ENCODE measurements at regions not wholly inside any gene's neighbourhood (a gene's known extent, or its start where the extent isn't known, plus 50 kb on each side); places are given as distances from the start of the nearest gene placed in this dataset.

DNA sequence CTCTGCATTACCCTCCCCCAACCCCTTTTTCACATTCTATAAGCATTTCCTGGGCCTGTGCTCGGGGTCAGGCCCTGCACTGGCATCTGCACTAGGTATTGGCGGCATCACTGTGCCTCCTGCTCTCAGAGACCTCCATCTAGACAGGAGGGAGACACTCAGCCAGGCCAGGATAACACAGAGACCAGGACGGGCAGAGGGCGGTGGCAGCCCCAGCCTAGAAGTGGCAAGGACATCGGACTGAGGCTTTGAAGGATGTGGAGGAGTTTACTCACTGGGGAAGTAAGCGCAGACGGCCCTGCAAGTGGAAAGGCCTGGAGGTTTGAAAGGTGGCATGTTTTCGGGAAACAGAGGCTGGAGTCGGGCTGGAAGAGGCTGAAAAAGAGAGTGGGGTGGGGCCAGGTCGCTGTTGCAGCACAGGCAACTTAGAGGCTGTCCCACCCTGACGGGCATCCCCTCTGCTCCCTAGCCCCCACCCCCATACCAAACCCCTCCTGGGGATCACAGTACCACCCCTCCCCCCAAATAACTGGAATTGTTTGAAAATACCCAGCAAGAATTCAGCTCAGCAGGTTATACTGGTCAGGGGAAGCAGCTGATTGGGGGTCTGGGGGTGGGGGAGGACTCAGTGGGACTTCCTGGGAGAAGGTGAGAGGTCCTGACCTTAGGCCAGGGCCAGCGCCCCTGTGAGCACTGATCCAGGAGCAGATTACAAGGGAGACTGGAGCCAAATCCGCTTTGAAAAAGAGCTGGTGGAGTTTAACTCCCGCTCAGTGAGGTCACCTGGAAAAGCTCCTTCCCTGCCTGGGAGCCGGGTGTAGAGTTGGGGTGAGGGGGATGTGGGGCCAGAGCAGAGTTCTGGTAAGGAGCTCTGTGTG is 121.8 kb upstream of the WNT4 start:
- TF ChIP-seq CREB1 (IDR thresholded peaks at IDR 0.05; ENCODE audit: low read depth) (no peak), TAF1 (IDR thresholded peaks at IDR 0.05; ENCODE audit: low read depth) (no peak), EGR1 (IDR thresholded peaks at IDR 0.05) (no peak), FOXM1 (IDR thresholded peaks at IDR 0.05; ENCODE audit: borderline replicate concordance, low read depth) (no peak), EP300 (IDR thresholded peaks at IDR 0.05; ENCODE audit: borderline replicate concordance) (no peak), RAD21 (IDR thresholded peaks at IDR 0.05; ENCODE audit: low read depth) (no peak), NFIC (IDR thresholded peaks at IDR 0.05) (no peak), YY1 (IDR thresholded peaks at IDR 0.05; ENCODE audit: low read depth) (no peak), TEAD4 (IDR thresholded peaks at IDR 0.05) (no peak), CEBPB (IDR thresholded peaks at IDR 0.05) (no peak), ZBTB7A (IDR thresholded peaks at IDR 0.05; ENCODE audit: low read depth) (no peak), TCF12 (IDR thresholded peaks at IDR 0.05; ENCODE audit: low read depth) (no peak)
- TF ChIP-seq, protein P1, sequence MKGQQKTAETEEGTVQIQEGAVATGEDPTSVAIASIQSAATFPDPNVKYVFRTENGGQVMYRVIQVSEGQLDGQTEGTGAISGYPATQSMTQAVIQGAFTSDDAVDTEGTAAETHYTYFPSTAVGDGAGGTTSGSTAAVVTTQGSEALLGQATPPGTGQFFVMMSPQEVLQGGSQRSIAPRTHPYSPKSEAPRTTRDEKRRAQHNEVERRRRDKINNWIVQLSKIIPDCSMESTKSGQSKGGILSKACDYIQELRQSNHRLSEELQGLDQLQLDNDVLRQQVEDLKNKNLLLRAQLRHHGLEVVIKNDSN (IDR thresholded peaks at IDR 0.05), result no peak
- TF ChIP-seq, protein P2, sequence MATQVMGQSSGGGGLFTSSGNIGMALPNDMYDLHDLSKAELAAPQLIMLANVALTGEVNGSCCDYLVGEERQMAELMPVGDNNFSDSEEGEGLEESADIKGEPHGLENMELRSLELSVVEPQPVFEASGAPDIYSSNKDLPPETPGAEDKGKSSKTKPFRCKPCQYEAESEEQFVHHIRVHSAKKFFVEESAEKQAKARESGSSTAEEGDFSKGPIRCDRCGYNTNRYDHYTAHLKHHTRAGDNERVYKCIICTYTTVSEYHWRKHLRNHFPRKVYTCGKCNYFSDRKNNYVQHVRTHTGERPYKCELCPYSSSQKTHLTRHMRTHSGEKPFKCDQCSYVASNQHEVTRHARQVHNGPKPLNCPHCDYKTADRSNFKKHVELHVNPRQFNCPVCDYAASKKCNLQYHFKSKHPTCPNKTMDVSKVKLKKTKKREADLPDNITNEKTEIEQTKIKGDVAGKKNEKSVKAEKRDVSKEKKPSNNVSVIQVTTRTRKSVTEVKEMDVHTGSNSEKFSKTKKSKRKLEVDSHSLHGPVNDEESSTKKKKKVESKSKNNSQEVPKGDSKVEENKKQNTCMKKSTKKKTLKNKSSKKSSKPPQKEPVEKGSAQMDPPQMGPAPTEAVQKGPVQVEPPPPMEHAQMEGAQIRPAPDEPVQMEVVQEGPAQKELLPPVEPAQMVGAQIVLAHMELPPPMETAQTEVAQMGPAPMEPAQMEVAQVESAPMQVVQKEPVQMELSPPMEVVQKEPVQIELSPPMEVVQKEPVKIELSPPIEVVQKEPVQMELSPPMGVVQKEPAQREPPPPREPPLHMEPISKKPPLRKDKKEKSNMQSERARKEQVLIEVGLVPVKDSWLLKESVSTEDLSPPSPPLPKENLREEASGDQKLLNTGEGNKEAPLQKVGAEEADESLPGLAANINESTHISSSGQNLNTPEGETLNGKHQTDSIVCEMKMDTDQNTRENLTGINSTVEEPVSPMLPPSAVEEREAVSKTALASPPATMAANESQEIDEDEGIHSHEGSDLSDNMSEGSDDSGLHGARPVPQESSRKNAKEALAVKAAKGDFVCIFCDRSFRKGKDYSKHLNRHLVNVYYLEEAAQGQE (IDR thresholded peaks at IDR 0.05; ENCODE audit: low read depth), result no peak
- TF ChIP-seq, protein P3, sequence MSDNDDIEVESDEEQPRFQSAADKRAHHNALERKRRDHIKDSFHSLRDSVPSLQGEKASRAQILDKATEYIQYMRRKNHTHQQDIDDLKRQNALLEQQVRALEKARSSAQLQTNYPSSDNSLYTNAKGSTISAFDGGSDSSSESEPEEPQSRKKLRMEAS (IDR thresholded peaks at IDR 0.05), result no peak

GRCh38 chr1:22266141-22266540 is 123.2 kb upstream of the WNT4 start:
- TF ChIP-seq TEAD4 (IDR thresholded peaks at IDR 0.05) (no peak), CREB1 (IDR thresholded peaks at IDR 0.05; ENCODE audit: low read depth) (no peak), YY1 (IDR thresholded peaks at IDR 0.05; ENCODE audit: low read depth) (no peak), TCF12 (IDR thresholded peaks at IDR 0.05; ENCODE audit: low read depth) (no peak), RAD21 (IDR thresholded peaks at IDR 0.05; ENCODE audit: low read depth) (no peak), EGR1 (IDR thresholded peaks at IDR 0.05) (no peak), FOXM1 (IDR thresholded peaks at IDR 0.05; ENCODE audit: borderline replicate concordance, low read depth) (no peak), ZBTB7A (IDR thresholded peaks at IDR 0.05; ENCODE audit: low read depth) (no peak), EP300 (IDR thresholded peaks at IDR 0.05; ENCODE audit: borderline replicate concordance) (no peak), CEBPB (IDR thresholded peaks at IDR 0.05) (no peak), NFIC (IDR thresholded peaks at IDR 0.05) (no peak), TAF1 (IDR thresholded peaks at IDR 0.05; ENCODE audit: low read depth) (no peak)
- TF ChIP-seq, protein P2 (IDR thresholded peaks at IDR 0.05; ENCODE audit: low read depth), result no peak
- TF ChIP-seq, protein P3 (IDR thresholded peaks at IDR 0.05), result no peak
- TF ChIP-seq, protein P1 (IDR thresholded peaks at IDR 0.05), result no peak

DNA sequence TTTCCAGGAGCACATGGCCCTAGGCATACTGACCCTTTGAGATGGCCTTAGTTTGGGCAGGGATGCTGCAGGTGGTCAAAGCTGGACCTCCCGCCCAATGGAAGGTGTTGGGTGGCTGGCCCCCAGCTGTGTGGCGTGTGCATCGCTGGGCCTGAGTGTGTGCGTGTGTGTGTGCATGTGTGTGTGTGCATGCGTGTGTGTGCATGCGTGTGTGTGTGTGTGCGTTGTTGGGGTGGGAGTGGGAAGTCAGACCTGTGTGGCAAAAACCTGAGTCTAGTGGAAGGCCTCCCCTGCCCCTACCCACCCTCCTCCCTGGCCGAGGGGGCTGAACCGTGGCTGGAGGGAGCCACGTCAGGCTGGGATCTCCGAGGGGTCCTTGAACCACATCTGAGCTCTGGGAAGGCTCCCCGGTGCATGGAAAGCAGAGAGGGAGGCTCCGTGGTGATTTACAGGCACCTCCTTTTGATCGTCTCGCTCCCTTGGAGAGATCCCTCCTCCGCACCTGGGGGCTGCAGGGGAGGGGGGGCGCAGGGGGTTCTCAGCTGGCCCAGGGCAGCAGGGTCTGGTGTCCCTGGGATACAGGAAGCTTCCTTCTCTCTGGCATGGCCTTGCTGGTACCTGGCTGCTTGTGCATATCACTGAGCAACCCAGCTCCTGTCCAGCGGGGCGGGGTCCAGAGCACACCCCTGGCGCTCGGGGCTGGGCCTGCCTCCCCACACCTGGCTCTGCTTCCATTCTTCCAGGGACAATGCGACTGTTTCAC is 124.7 kb upstream of the WNT4 start:
- no peak for TF ChIP-seq TCF12 (IDR thresholded peaks at IDR 0.05; ENCODE audit: low read depth)
- TF ChIP-seq TEAD4 (IDR thresholded peaks at IDR 0.05), result no peak
- TF ChIP-seq, protein P1 (IDR thresholded peaks at IDR 0.05), result no peak
- TF ChIP-seq CEBPB (IDR thresholded peaks at IDR 0.05), result no peak
- no peak for TF ChIP-seq CREB1 (IDR thresholded peaks at IDR 0.05; ENCODE audit: low read depth)
- TF ChIP-seq, protein P3 (IDR thresholded peaks at IDR 0.05), result no peak
- no peak for TF ChIP-seq EGR1 (IDR thresholded peaks at IDR 0.05)
- no peak for TF ChIP-seq TAF1 (IDR thresholded peaks at IDR 0.05; ENCODE audit: low read depth)
- no peak for TF ChIP-seq FOXM1 (IDR thresholded peaks at IDR 0.05; ENCODE audit: borderline replicate concordance, low read depth)
- TF ChIP-seq EP300 (IDR thresholded peaks at IDR 0.05; ENCODE audit: borderline replicate concordance), result no peak
- no peak for TF ChIP-seq NFIC (IDR thresholded peaks at IDR 0.05)
- TF ChIP-seq YY1 (IDR thresholded peaks at IDR 0.05; ENCODE audit: low read depth), result no peak
- no peak for TF ChIP-seq RAD21 (IDR thresholded peaks at IDR 0.05; ENCODE audit: low read depth)
- TF ChIP-seq, protein P2 (IDR thresholded peaks at IDR 0.05; ENCODE audit: low read depth), result no peak
- no peak for TF ChIP-seq ZBTB7A (IDR thresholded peaks at IDR 0.05; ENCODE audit: low read depth)

Measured in Ishikawa (cell line).